ENCODE measurements at regions not wholly inside any gene's neighbourhood (a gene's known extent, or its start where the extent isn't known, plus 50 kb on each side); places are given as distances from the start of the nearest gene placed in this dataset.

DNA sequence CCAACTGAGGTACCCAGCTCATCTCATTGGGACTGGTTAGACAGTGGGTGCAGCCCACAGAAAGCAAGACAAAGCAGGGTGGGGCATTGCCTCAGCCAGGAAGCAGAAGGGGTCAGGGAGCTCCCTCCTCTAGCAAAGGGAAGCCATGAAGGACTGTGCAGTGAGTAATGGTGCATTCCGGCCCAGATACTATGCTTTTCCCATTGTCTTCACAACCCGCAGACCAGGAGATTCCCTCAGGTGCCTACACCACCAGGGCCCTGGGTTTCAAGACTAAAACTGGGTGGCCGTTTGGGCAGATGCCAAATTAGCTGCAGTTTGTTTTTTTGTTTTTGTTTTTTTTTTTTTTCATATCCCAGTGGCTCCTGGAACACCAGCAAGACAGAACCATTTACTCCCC lies 235.3 kb downstream of the TACR3 start:
- ChIA-PET CTCF (interaction anchor here (0.6 kb wide), 1 partner anchor 301 kb away, joined by 3 read pairs; no protein-coding TSS in a partner anchor), POLR2A (no interaction called here)
- TF ChIP-seq, protein P1, sequence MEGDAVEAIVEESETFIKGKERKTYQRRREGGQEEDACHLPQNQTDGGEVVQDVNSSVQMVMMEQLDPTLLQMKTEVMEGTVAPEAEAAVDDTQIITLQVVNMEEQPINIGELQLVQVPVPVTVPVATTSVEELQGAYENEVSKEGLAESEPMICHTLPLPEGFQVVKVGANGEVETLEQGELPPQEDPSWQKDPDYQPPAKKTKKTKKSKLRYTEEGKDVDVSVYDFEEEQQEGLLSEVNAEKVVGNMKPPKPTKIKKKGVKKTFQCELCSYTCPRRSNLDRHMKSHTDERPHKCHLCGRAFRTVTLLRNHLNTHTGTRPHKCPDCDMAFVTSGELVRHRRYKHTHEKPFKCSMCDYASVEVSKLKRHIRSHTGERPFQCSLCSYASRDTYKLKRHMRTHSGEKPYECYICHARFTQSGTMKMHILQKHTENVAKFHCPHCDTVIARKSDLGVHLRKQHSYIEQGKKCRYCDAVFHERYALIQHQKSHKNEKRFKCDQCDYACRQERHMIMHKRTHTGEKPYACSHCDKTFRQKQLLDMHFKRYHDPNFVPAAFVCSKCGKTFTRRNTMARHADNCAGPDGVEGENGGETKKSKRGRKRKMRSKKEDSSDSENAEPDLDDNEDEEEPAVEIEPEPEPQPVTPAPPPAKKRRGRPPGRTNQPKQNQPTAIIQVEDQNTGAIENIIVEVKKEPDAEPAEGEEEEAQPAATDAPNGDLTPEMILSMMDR (IDR thresholded peaks at IDR 0.05; ENCODE audit: low read depth, low read length), result no peak

DNA sequence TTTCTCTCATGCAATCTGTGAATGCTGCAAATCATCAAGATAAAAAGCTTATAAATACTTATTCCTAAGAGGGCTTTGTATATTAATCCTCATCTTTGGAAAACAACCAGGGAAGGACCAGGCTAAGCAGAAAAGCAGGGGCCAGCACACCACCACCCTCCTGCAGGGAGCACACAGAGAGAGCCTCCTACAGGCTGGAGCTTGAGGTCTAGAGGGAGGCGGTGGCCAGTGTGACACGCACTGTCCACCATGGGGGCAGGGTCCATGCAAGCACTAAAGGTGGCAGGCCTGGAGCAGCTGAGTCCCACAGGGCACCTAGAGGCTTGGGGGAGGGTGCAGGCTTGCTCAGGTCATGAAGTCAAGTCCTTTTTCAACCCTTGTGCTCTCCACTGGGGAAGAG lies 236.9 kb downstream of the TACR3 start:
- ChIA-PET POLR2A (no interaction called here), CTCF (no interaction called here)
- Histone ChIP-seq H3K27ac (ENCODE audit: low read depth, low read length) (no peak overlapping the region), H3K9me3 (ENCODE audit: control insufficient read depth, insufficient read depth, low read length) (peaks cover 15% of the 10 kb centered on the region), H3K27me3 (ENCODE audit: control insufficient read depth, insufficient read depth, low read length) (no peaks in the 10 kb centered on the region), H3K4me3 (ENCODE audit: low read depth, low read length) (no peak overlapping the region)
- no peak for DNase-seq (ENCODE audit: low read depth, low spot score)
- TF ChIP-seq, protein P1 (IDR thresholded peaks at IDR 0.05; ENCODE audit: low read depth, low read length), result no peak

More for the DNA sequence above, 235.3 kb downstream of the TACR3 start:
- H3K27ac ChIP-seq (ENCODE audit: low read depth, low read length), result no peak overlapping the region
- H3K4me3 ChIP-seq (ENCODE audit: low read depth, low read length), result no peak overlapping the region
- no peaks in the 10 kb centered on the region for H3K27me3 ChIP-seq (ENCODE audit: control insufficient read depth, insufficient read depth, low read length)
- H3K9me3 ChIP-seq (ENCODE audit: control insufficient read depth, insufficient read depth, low read length), result peaks cover 15% of the 10 kb centered on the region
- DNase-seq (ENCODE audit: low read depth, low spot score), result no peak

DNA sequence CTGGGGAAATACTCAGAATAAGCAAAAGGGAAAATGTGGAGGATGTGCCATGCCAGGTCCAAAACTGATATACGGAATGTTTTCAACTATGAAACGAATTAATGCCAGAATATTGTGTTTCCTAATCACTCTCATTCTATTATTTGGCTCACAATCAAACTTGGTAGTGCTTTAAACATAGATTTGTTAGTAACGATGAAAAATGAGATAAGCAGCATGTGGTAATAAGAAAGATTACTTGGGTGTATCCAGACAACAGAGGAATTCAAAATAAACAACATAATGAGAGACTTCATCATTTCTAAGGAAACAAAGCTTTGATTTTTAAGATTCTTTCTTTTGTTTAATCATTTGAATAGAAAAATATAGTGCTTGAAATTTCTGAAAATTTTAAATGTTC lies 237.3 kb downstream of the TACR3 start:
- Histone ChIP-seq H3K9me3 (ENCODE audit: control insufficient read depth, insufficient read depth, low read length) (peaks cover 15% of the 10 kb centered on the region), H3K4me3 (ENCODE audit: low read depth, low read length) (no peak overlapping the region), H3K27ac (ENCODE audit: low read depth, low read length) (no peak overlapping the region), H3K27me3 (ENCODE audit: control insufficient read depth, insufficient read depth, low read length) (no peaks in the 10 kb centered on the region)
- no peak for DNase-seq (ENCODE audit: low read depth, low spot score)
- TF ChIP-seq, protein P1 (IDR thresholded peaks at IDR 0.05; ENCODE audit: low read depth, low read length), result no peak
- POLR2A ChIA-PET, result no interaction called here
- CTCF ChIA-PET, result no interaction called here

DNA sequence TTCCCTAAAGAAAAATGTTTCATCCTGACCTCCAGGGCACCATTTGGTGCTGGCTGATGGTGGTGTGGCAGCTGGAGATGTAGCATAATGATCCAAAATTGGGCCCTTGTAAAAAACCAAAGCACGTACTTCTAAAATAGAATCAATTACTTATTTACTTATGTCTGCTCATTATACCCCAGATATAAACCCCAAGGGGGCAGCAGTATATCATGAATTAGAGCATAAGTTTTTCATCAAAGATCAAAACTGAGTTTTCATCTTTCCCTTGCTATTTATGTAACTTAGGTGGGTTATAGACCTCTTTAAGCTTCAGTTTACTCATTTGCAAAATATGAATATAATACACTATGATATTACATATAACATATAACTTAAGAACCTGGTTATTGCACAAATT lies 241.1 kb downstream of the TACR3 start:
- no peak overlapping the region for H3K27ac ChIP-seq (ENCODE audit: low read depth, low read length)
- no peaks in the 10 kb centered on the region for H3K27me3 ChIP-seq (ENCODE audit: control insufficient read depth, insufficient read depth, low read length)
- DNase-seq (ENCODE audit: low read depth, low spot score), result no peak
- peaks cover 4% of the 10 kb centered on the region for H3K9me3 ChIP-seq (ENCODE audit: control insufficient read depth, insufficient read depth, low read length)
- TF ChIP-seq, protein P1 (IDR thresholded peaks at IDR 0.05; ENCODE audit: low read depth, low read length), result no peak
- H3K4me3 ChIP-seq (ENCODE audit: low read depth, low read length), result no peak overlapping the region
- POLR2A ChIA-PET, result no interaction called here
- CTCF ChIA-PET, result no interaction called here

DNA sequence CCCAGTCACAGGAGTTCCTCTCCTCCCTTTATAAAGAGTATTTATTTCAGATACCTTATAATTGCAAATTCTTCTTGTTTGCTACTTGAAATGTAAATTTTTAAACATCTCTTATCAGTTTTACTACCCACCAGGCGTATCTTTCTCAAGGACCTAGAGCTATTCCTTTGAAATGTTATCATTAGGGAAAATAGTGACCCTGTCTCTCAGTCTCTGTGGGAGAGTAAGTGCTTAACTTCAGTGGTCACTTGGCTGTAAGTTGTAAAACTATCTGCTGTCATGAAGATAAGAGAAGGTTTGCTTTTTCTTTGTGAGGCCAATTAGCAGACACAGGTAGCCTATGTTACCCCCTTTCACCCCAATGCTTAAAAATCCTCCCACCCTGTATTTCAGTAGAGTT lies 241.6 kb downstream of the TACR3 start:
- CTCF ChIA-PET, result no interaction called here
- POLR2A ChIA-PET, result no interaction called here
- TF ChIP-seq, protein P1 (IDR thresholded peaks at IDR 0.05; ENCODE audit: low read depth, low read length), result no peak
- Histone ChIP-seq H3K27ac (ENCODE audit: low read depth, low read length) (no peak overlapping the region), H3K27me3 (ENCODE audit: control insufficient read depth, insufficient read depth, low read length) (no peaks in the 10 kb centered on the region), H3K4me3 (ENCODE audit: low read depth, low read length) (no peak overlapping the region), H3K9me3 (ENCODE audit: control insufficient read depth, insufficient read depth, low read length) (peaks cover 4% of the 10 kb centered on the region)
- no peak for DNase-seq (ENCODE audit: low read depth, low spot score)

Measured in AG04450 (cell line).